ENCODE measurements at regions not wholly inside any gene's neighbourhood (a gene's known extent, or its start where the extent isn't known, plus 50 kb on each side); places are given as distances from the start of the nearest gene placed in this dataset.

DNA sequence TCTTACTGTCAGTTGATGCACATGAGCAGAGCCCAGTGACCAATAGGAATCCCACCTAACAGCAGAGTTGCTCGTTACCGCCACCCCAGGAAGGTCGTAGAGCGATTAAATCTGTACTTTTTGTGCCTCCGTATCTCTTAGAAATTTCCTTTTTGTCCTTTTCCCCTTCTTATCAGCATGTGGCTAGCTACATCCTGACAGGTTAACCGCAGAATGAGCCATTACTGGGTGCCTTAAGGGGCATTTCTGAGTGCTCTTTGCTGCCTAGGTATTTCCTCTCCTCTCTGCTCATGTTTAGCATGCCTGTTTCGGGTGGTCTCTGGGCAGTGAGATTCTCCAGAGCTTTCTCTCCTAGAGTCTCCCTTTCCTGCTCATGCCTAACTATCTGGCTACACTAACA lies 530.5 kb downstream of the FAM133A start:
- no peaks in the 10 kb centered on the region for H3K4me1 ChIP-seq
- no peak overlapping the region for H3K4me3 ChIP-seq
- H3K9me3 ChIP-seq = no peaks in the 10 kb centered on the region
- H3K27ac ChIP-seq (replicated peaks in 1 of 4) = no peak overlapping the region
- no peak for DNase-seq (ENCODE audit: extremely low spot score)
- TF ChIP-seq POLR2AphosphoS5 (IDR thresholded peaks at IDR 0.05) = no peak
- TF ChIP-seq, protein P1, sequence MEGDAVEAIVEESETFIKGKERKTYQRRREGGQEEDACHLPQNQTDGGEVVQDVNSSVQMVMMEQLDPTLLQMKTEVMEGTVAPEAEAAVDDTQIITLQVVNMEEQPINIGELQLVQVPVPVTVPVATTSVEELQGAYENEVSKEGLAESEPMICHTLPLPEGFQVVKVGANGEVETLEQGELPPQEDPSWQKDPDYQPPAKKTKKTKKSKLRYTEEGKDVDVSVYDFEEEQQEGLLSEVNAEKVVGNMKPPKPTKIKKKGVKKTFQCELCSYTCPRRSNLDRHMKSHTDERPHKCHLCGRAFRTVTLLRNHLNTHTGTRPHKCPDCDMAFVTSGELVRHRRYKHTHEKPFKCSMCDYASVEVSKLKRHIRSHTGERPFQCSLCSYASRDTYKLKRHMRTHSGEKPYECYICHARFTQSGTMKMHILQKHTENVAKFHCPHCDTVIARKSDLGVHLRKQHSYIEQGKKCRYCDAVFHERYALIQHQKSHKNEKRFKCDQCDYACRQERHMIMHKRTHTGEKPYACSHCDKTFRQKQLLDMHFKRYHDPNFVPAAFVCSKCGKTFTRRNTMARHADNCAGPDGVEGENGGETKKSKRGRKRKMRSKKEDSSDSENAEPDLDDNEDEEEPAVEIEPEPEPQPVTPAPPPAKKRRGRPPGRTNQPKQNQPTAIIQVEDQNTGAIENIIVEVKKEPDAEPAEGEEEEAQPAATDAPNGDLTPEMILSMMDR (IDR thresholded peaks at IDR 0.05) = no peak
- no peak for TF ChIP-seq EP300 (IDR thresholded peaks at IDR 0.05)
- TF ChIP-seq POLR2A (IDR thresholded peaks at IDR 0.05; ENCODE audit: low read depth) = no peak
- 72% methylated on average over 7 of the region's 7 CpGs for WGBS
- H3K36me3 ChIP-seq = no peaks in the 10 kb centered on the region
- intact Hi-C loops (cut with DNase I) = no loop called here
- no peaks in the 10 kb centered on the region for H3K27me3 ChIP-seq

DNA sequence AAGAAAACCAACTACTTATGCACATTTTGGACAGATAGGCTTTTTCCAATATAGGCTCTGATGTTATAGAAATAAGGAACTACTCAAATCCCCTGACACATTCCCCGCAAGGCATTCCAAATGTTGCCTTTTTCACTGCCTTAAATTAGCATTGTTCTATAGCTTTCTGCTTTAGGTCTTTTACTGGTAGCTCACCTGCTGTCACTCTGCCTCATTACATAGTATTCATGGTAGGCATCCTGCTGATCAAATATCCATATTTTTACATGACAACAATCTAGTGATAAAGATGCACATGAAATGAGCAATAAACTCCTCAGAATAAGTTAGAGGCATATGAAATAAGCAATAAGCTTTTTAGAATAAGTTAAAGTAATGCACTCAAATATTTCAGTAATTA lies 542.7 kb downstream of the FAM133A start:
- no peak for DNase-seq (ENCODE audit: extremely low spot score)
- WGBS = 68% methylated on average over 1 of the region's 1 CpG
- intact Hi-C loops (cut with DNase I) = no loop called here
- H3K27ac ChIP-seq (replicated peaks in 1 of 4) = no peak overlapping the region
- no peaks in the 10 kb centered on the region for H3K9me3 ChIP-seq
- H3K4me1 ChIP-seq = no peaks in the 10 kb centered on the region
- no peaks in the 10 kb centered on the region for H3K36me3 ChIP-seq
- no peak overlapping the region for H3K4me3 ChIP-seq
- H3K27me3 ChIP-seq = no peaks in the 10 kb centered on the region
- TF ChIP-seq POLR2AphosphoS5 (IDR thresholded peaks at IDR 0.05) = no peak
- TF ChIP-seq, protein P1 (IDR thresholded peaks at IDR 0.05) = no peak
- no peak for TF ChIP-seq POLR2A (IDR thresholded peaks at IDR 0.05; ENCODE audit: low read depth)
- TF ChIP-seq EP300 (IDR thresholded peaks at IDR 0.05) = no peak

DNA sequence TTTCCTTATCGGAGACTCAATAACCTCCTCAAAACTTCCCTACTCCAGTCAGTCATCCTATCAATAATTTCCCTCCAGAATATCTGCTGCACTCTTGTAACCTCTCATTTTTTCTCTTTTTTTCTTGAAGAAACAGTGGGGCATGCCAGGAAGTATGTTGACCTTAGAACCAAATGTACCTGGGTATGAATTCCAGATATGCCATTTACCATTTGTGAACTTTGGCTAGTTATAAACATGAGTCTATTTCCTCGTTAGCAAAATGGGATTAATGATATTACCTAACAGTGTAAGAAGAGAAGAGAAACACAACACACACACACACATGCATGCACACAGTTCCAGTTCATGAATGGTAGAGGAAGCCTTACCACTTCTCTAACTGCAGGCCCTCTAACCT lies 578.2 kb downstream of the FAM133A start:
- 72% methylated on average over 2 of the region's 2 CpGs for WGBS
- H3K27me3 ChIP-seq = no peaks in the 10 kb centered on the region
- no peak overlapping the region for H3K27ac ChIP-seq (replicated peaks in 1 of 4)
- H3K4me1 ChIP-seq = no peaks in the 10 kb centered on the region
- no peaks in the 10 kb centered on the region for H3K36me3 ChIP-seq
- H3K9me3 ChIP-seq = no peaks in the 10 kb centered on the region
- intact Hi-C loops (cut with DNase I) = no loop called here
- H3K4me3 ChIP-seq = no peak overlapping the region
- DNase-seq (ENCODE audit: extremely low spot score) = no peak
- TF ChIP-seq POLR2AphosphoS5 (IDR thresholded peaks at IDR 0.05) = no peak
- no peak for TF ChIP-seq POLR2A (IDR thresholded peaks at IDR 0.05; ENCODE audit: low read depth)
- no peak for TF ChIP-seq EP300 (IDR thresholded peaks at IDR 0.05)
- TF ChIP-seq, protein P1 (IDR thresholded peaks at IDR 0.05) = no peak

DNA sequence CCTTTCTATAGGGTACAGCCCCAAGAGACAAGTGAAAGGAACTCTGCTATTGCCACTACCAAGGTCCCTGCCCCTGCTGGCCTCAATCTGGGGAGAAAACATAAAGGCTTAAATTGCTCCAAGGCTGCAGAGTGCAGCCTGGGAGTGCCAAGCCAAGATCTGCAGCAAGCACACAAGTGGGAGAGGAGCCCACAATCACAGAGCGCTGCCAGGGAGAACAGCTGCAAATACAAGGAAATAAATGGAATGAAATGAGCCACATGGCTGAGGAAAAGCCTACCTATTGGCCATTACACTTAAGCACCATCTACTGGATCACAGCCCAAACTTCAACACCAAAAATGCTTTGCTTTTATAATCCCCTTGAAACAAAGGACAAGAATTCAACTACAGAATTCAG lies 582.4 kb downstream of the FAM133A start:
- Histone ChIP-seq H3K4me3 (no peak overlapping the region), H3K4me1 (no peaks in the 10 kb centered on the region), H3K27ac (replicated peaks in 1 of 4) (no peak overlapping the region), H3K27me3 (no peaks in the 10 kb centered on the region), H3K9me3 (no peaks in the 10 kb centered on the region), H3K36me3 (no peaks in the 10 kb centered on the region)
- 77% methylated on average over 1 of the region's 1 CpG for WGBS
- TF ChIP-seq EP300 (IDR thresholded peaks at IDR 0.05) = no peak
- no peak for TF ChIP-seq POLR2A (IDR thresholded peaks at IDR 0.05; ENCODE audit: low read depth)
- TF ChIP-seq, protein P1 (IDR thresholded peaks at IDR 0.05) = no peak
- no peak for TF ChIP-seq POLR2AphosphoS5 (IDR thresholded peaks at IDR 0.05)
- intact Hi-C loops (cut with DNase I) = no loop called here
- DNase-seq (ENCODE audit: extremely low spot score) = no peak

DNA sequence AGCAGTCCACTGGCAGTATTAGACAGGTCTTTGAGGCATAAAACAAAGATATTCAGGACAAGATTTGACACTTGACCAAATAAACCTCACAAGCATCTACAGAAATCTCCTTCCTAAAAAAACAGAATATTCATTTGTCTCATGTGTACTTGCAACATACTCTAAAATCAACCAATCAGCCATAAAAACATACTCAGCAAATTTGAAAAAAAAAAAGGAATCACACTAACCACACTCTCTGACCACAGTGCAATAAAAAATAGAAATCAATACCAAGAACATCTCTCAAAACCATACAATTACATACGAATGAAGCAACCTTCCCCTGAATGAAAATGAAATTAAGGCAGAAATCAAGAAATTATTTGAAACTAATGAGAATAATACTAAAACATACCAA lies 591.3 kb downstream of the FAM133A start:
- WGBS = 80% methylated on average over 1 of the region's 1 CpG
- no peaks in the 10 kb centered on the region for H3K36me3 ChIP-seq
- no peaks in the 10 kb centered on the region for H3K9me3 ChIP-seq
- no peak for TF ChIP-seq POLR2A (IDR thresholded peaks at IDR 0.05; ENCODE audit: low read depth)
- TF ChIP-seq POLR2AphosphoS5 (IDR thresholded peaks at IDR 0.05) = no peak
- TF ChIP-seq, protein P1 (IDR thresholded peaks at IDR 0.05) = no peak
- no peak for TF ChIP-seq EP300 (IDR thresholded peaks at IDR 0.05)
- H3K4me3 ChIP-seq = no peak overlapping the region
- no peak for DNase-seq (ENCODE audit: extremely low spot score)
- intact Hi-C loops (cut with DNase I) = no loop called here
- H3K27me3 ChIP-seq = no peaks in the 10 kb centered on the region
- no peak overlapping the region for H3K27ac ChIP-seq (replicated peaks in 1 of 4)
- H3K4me1 ChIP-seq = no peaks in the 10 kb centered on the region
